ENCODE measurements at regions not wholly inside any gene's neighbourhood (a gene's known extent, or its start where the extent isn't known, plus 50 kb on each side); places are given as distances from the start of the nearest gene placed in this dataset.
"Not testable (repeated sequence)": the region's sequence is repeated elsewhere in the genome, so short reads cannot be mapped to it uniquely, and the experiment has no call there.

- no peak for DNase-seq
Observed at GRCh38 chr16:73955702-73956101, 340.9 kb upstream of the PSMD7 start.

GRCh38 chr16:73955255-73955654 lies 341.4 kb upstream of the PSMD7 start:
- no peak for DNase-seq

GRCh38 chr16:73951481-73951880 lies 345.1 kb upstream of the PSMD7 start:
- peak; percentile 80 to 94 (median 83) for DNase-seq

GRCh38 chr16:73949574-73950320 lies 346.9 kb upstream of the PSMD7 start:
- peak; percentile 87 to 95 (median 94) for DNase-seq

GRCh38 chr16:73945631-73946030 lies 351.0 kb upstream of the PSMD7 start:
- no peak for DNase-seq

- not testable (repeated sequence) for DNase-seq
Observed at GRCh38 chr16:73943184-73943583, 353.4 kb upstream of the PSMD7 start.

- not testable (repeated sequence) for DNase-seq
Observed at GRCh38 chr16:73940786-73941185, 355.8 kb upstream of the PSMD7 start.

GRCh38 chr16:73923951-73924350 lies 372.7 kb upstream of the PSMD7 start:
- no peak for DNase-seq

- DNase-seq: no peak
Observed at GRCh38 chr16:73921295-73921694, 375.3 kb upstream of the PSMD7 start.

GRCh38 chr16:73916829-73917594 lies 379.6 kb upstream of the PSMD7 start:
- DNase-seq: peak in 1 of 3 donors; percentile 41

- DNase-seq: no peak
Observed at GRCh38 chr16:73915935-73916334, 380.7 kb upstream of the PSMD7 start.

GRCh38 chr16:73915140-73915539 lies 381.5 kb upstream of the PSMD7 start:
- DNase-seq: peak in 2 of 3 donors; percentile 58 to 75

- DNase-seq: no peak
Observed at GRCh38 chr16:73912850-73913249, 383.8 kb upstream of the PSMD7 start.

- DNase-seq: peak in 2 of 3 donors; percentile 64 to 77
Observed at GRCh38 chr16:73912281-73912680, 384.3 kb upstream of the PSMD7 start.

GRCh38 chr16:73909529-73910035 lies 387.0 kb upstream of the PSMD7 start:
- peak in 1 of 3 donors; percentile 20 for DNase-seq

- peak in 1 of 3 donors; percentile 79 for DNase-seq
Observed at GRCh38 chr16:73891129-73891542, 405.5 kb upstream of the PSMD7 start.

- DNase-seq: peak in 1 of 3 donors; percentile 58
Observed at GRCh38 chr16:73890186-73891128, 406.2 kb upstream of the PSMD7 start.

GRCh38 chr16:73888840-73889490 lies 407.6 kb upstream of the PSMD7 start:
- peak in 2 of 3 donors; percentile 46 to 85 for DNase-seq

GRCh38 chr16:73887911-73888310 lies 408.7 kb upstream of the PSMD7 start:
- DNase-seq: peak in 1 of 3 donors; percentile 60

- DNase-seq: peak in 1 of 3 donors; percentile 55
Observed at GRCh38 chr16:73886426-73886825, 410.2 kb upstream of the PSMD7 start.

GRCh38 chr16:73885319-73885718 lies 411.3 kb upstream of the PSMD7 start:
- DNase-seq: peak in 1 of 3 donors; percentile 15

Measured in muscle of back (tissue), 3 donors.